HEK293T (cell line): ENCODE measurements at regions not wholly inside any gene's neighbourhood (a gene's known extent, or its start where the extent isn't known, plus 50 kb on each side); places are given as distances from the start of the nearest gene placed in this dataset.

Experiments
- ARNT ChIP-seq: fragments of 450-650 bp; IDR thresholded peaks from 2 replicates; pipeline ENCODE4 v1.6.1; 2017; ENCODE audit warnings: mild to moderate bottlenecking
- BHLHE40 ChIP-seq: fragments of 450-650 bp; IDR thresholded peaks from 2 replicates; pipeline ENCODE4 v1.6.1; 2016; ENCODE audit warnings: mild to moderate bottlenecking, moderate library complexity, borderline replicate concordance
- L3MBTL2 ChIP-seq: fragments of 450-650 bp; conservative IDR thresholded peaks from 2 replicates; pipeline ENCODE4 v1.6.1; 2016; ENCODE audit warnings: mild to moderate bottlenecking
- PKNOX1 ChIP-seq: fragments of 450-650 bp; IDR thresholded peaks from 2 replicates; pipeline ENCODE4 v1.6.1; 2016
- SP1 ChIP-seq: fragments of 450-650 bp; IDR thresholded peaks from 2 replicates; pipeline ENCODE4 v1.6.1; 2017
- SUZ12 ChIP-seq: fragments of 450-650 bp; IDR thresholded peaks from 2 replicates; pipeline ENCODE4 v1.6.1; 2016; ENCODE audit warnings: mild to moderate bottlenecking
- TARDBP ChIP-seq: fragments of 450-650 bp; IDR thresholded peaks from 2 replicates; pipeline ENCODE4 v1.6.1; 2016

GRCh38 chr7:9781710-9782109 is 1192.0 kb upstream of the PHF14 start:
- TF ChIP-seq ARNT (no peak), TARDBP (no peak), SP1 (no peak), PKNOX1 (no peak), BHLHE40 (no peak), SUZ12 (no peak), L3MBTL2 (no peak)
